ENCODE measurements at regions not wholly inside any gene's neighbourhood (a gene's known extent, or its start where the extent isn't known, plus 50 kb on each side); places are given as distances from the start of the nearest gene placed in this dataset.

DNA sequence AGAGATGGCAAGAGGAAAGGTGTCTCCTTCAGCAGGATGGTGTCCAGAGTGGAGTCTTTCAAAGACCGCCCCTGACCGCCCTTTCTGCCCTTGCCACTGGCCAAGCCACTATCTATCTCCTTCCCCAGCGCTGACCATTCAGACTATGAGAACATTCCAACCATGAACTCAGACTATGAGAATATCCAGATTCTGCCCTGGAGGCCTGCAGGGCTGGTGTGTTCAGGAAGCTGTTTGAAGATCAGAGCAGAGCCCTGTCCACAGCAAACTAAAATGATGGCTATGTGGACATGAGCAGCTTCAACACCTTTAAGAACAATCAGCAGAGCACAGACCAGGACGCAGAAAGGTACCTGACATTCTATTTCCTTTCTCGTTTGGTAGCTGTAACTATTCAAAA lies 57.3 kb upstream of the WNT7A start:
- Histone ChIP-seq H3K79me2 (ENCODE audit: control insufficient read depth, insufficient read depth, low read length) (no peaks in the 10 kb centered on the region), H3K9ac (ENCODE audit: low read length) (no peak overlapping the region), H3K27me3 (ENCODE audit: insufficient read depth, low read length, poor library complexity) (no peaks in the 10 kb centered on the region), H2AK5ac (ENCODE audit: low read length) (no peak overlapping the region), H4K8ac (ENCODE audit: low read depth, low read length) (no peak overlapping the region), H4K5ac (ENCODE audit: low read length) (no peak overlapping the region), H3K18ac (ENCODE audit: low read length) (no peak overlapping the region), H3K4me1 (ENCODE audit: control insufficient read depth, low read depth, low read length) (no peaks in the 10 kb centered on the region), H3K4me3 (ENCODE audit: low read length) (no peak overlapping the region), H3K4ac (ENCODE audit: low read depth, low read length) (no peak overlapping the region), H3K36me3 (ENCODE audit: control insufficient read depth, insufficient read depth, low read length) (no peaks in the 10 kb centered on the region), H3K23ac (ENCODE audit: low read length) (no peak overlapping the region), H2BK15ac (replicated peaks; ENCODE audit: low read depth) (no peak overlapping the region), H3K4me2 (ENCODE audit: low read length) (no peak overlapping the region), H2BK120ac (ENCODE audit: low read depth, low read length) (no peak overlapping the region), H2BK5ac (ENCODE audit: low read length) (no peak overlapping the region), H3K56ac (ENCODE audit: low read length) (no peak overlapping the region), H3K27ac (ENCODE audit: low read depth, low read length) (no peak overlapping the region), H3K79me1 (ENCODE audit: low read length) (no peaks in the 10 kb centered on the region)
- no CpG with 5 or more reads among the region's 5 CpGs for WGBS (ENCODE audit: extremely low coverage, insufficient coverage, low lambda C conversion rate)
- DNase-seq = no peak

DNA sequence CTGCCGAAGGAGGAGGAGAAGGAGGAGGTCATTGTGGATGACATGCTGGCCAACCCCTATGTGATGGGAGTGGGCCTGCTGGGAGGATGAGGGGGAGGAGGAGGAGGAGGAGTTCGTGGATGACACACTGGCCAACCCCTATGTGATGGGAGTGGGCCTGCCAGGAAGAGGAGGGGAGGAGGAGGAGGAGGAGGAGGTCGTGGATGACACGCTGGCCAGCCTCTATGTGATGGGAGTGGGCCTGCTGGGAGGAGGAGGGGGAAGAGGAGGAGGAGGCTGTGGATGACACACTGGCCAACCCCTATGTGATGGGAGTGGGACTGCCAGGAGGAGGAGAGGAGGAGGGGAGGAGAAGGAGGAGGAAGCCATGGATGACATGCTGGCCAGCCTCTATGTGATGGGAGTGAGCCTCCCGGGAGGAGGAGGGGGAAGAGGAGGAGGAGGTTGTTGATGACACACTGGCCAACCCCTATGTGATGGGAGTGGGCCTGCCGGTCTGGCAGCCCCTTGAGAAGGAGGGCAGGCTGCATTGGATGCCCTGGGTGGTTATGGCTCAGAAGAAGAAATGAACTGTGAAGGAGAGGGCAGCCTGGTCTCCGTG lies 55.7 kb upstream of the WNT7A start:
- H2AK5ac ChIP-seq (ENCODE audit: low read length) = no peak overlapping the region

DNA sequence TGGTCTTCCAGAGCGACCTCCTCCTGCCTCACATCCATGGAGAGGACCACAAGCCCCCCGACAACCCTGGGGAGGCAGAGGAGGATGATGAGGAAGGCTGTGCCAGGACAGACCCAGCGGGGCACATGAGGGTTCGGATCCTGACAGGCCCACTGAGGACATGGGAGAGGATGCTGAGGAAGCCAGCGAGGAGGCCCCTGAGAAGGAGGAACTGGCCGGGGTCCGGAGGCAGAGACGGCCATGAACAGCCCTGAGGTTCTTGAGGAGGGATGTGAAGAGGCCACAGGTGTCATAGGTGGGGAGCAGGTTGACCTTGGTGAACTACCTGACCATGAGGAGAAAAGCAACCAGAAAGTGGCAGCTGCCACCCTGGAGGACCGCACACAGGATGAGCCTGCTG lies 54.9 kb upstream of the WNT7A start:
- no peak overlapping the region for H2BK15ac ChIP-seq (replicated peaks; ENCODE audit: low read depth)
- H2AK5ac ChIP-seq (ENCODE audit: low read length) = no peak overlapping the region
- H3K23ac ChIP-seq (ENCODE audit: low read length) = no peak overlapping the region
- no CpG with 5 or more reads among the region's 9 CpGs for WGBS (ENCODE audit: extremely low coverage, insufficient coverage, low lambda C conversion rate)
- no peak overlapping the region for H3K18ac ChIP-seq (ENCODE audit: low read length)
- no peak overlapping the region for H3K4ac ChIP-seq (ENCODE audit: low read depth, low read length)
- H3K27me3 ChIP-seq (ENCODE audit: insufficient read depth, low read length, poor library complexity) = no peaks in the 10 kb centered on the region
- no peak overlapping the region for H3K56ac ChIP-seq (ENCODE audit: low read length)
- no peaks in the 10 kb centered on the region for H3K79me1 ChIP-seq (ENCODE audit: low read length)
- no peaks in the 10 kb centered on the region for H3K4me1 ChIP-seq (ENCODE audit: control insufficient read depth, low read depth, low read length)
- H3K27ac ChIP-seq (ENCODE audit: low read depth, low read length) = no peak overlapping the region
- H4K5ac ChIP-seq (ENCODE audit: low read length) = no peak overlapping the region
- no peak overlapping the region for H4K8ac ChIP-seq (ENCODE audit: low read depth, low read length)
- no peak overlapping the region for H3K4me3 ChIP-seq (ENCODE audit: low read length)
- DNase-seq = no peak
- H2BK5ac ChIP-seq (ENCODE audit: low read length) = no peak overlapping the region
- no peak overlapping the region for H3K9ac ChIP-seq (ENCODE audit: low read length)
- no peaks in the 10 kb centered on the region for H3K79me2 ChIP-seq (ENCODE audit: control insufficient read depth, insufficient read depth, low read length)
- no peaks in the 10 kb centered on the region for H3K36me3 ChIP-seq (ENCODE audit: control insufficient read depth, insufficient read depth, low read length)
- H3K4me2 ChIP-seq (ENCODE audit: low read length) = no peak overlapping the region
- no peak overlapping the region for H2BK120ac ChIP-seq (ENCODE audit: low read depth, low read length)

More for the DNA sequence above, 55.7 kb upstream of the WNT7A start:
- Histone ChIP-seq H2BK5ac (ENCODE audit: low read length) (no peak overlapping the region), H3K4me1 (ENCODE audit: control insufficient read depth, low read depth, low read length) (no peaks in the 10 kb centered on the region), H3K27me3 (ENCODE audit: insufficient read depth, low read length, poor library complexity) (no peaks in the 10 kb centered on the region), H3K36me3 (ENCODE audit: control insufficient read depth, insufficient read depth, low read length) (no peaks in the 10 kb centered on the region), H3K56ac (ENCODE audit: low read length) (no peak overlapping the region), H3K4me2 (ENCODE audit: low read length) (no peak overlapping the region), H3K4me3 (ENCODE audit: low read length) (no peak overlapping the region), H4K8ac (ENCODE audit: low read depth, low read length) (no peak overlapping the region), H4K5ac (ENCODE audit: low read length) (no peak overlapping the region), H3K79me1 (ENCODE audit: low read length) (no peaks in the 10 kb centered on the region), H3K4ac (ENCODE audit: low read depth, low read length) (no peak overlapping the region), H2BK120ac (ENCODE audit: low read depth, low read length) (no peak overlapping the region), H3K27ac (ENCODE audit: low read depth, low read length) (no peak overlapping the region), H3K23ac (ENCODE audit: low read length) (no peak overlapping the region), H2BK15ac (replicated peaks; ENCODE audit: low read depth) (no peak overlapping the region), H3K79me2 (ENCODE audit: control insufficient read depth, insufficient read depth, low read length) (no peaks in the 10 kb centered on the region), H3K9ac (ENCODE audit: low read length) (no peak overlapping the region), H3K18ac (ENCODE audit: low read length) (no peak overlapping the region)
- no peak for DNase-seq
- WGBS (ENCODE audit: extremely low coverage, insufficient coverage, low lambda C conversion rate) = no CpG with 5 or more reads among the region's 7 CpGs

DNA sequence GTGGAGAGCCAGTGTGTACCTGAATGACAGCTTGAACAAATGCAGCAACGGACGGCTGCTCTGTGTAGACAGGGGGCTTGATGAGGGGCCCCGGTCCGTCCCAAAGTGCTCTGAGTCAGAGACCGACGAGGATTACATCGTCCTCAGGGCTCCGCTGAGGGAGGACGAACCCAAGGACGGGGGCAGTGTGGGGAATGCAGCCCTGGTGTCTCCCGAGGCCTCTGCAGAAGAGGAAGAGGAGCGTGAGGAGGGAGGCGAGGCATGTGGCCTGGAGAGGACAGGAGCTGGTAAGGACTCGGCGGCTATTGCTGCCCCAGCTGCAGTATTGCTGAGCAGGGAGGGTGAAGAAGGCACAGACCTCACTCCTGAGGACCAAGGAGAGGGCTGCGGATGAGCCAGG lies 54.4 kb upstream of the WNT7A start:
- H3K36me3 ChIP-seq (ENCODE audit: control insufficient read depth, insufficient read depth, low read length) = no peaks in the 10 kb centered on the region
- H3K79me1 ChIP-seq (ENCODE audit: low read length) = no peaks in the 10 kb centered on the region
- no peak overlapping the region for H2AK5ac ChIP-seq (ENCODE audit: low read length)
- WGBS (ENCODE audit: extremely low coverage, insufficient coverage, low lambda C conversion rate) = no CpG with 5 or more reads among the region's 16 CpGs
- no peak overlapping the region for H3K4ac ChIP-seq (ENCODE audit: low read depth, low read length)
- no peak overlapping the region for H3K9ac ChIP-seq (ENCODE audit: low read length)
- no peak overlapping the region for H3K4me2 ChIP-seq (ENCODE audit: low read length)
- DNase-seq = no peak
- H2BK5ac ChIP-seq (ENCODE audit: low read length) = no peak overlapping the region
- H2BK120ac ChIP-seq (ENCODE audit: low read depth, low read length) = no peak overlapping the region
- no peak overlapping the region for H3K23ac ChIP-seq (ENCODE audit: low read length)
- H4K8ac ChIP-seq (ENCODE audit: low read depth, low read length) = no peak overlapping the region
- H2BK15ac ChIP-seq (replicated peaks; ENCODE audit: low read depth) = no peak overlapping the region
- H3K56ac ChIP-seq (ENCODE audit: low read length) = no peak overlapping the region
- no peaks in the 10 kb centered on the region for H3K4me1 ChIP-seq (ENCODE audit: control insufficient read depth, low read depth, low read length)
- no peaks in the 10 kb centered on the region for H3K27me3 ChIP-seq (ENCODE audit: insufficient read depth, low read length, poor library complexity)
- H3K79me2 ChIP-seq (ENCODE audit: control insufficient read depth, insufficient read depth, low read length) = no peaks in the 10 kb centered on the region
- no peak overlapping the region for H3K18ac ChIP-seq (ENCODE audit: low read length)
- no peak overlapping the region for H3K27ac ChIP-seq (ENCODE audit: low read depth, low read length)
- H4K5ac ChIP-seq (ENCODE audit: low read length) = no peak overlapping the region
- H3K4me3 ChIP-seq (ENCODE audit: low read length) = no peak overlapping the region

GRCh38 chr3:13932578-13933295 lies 52.9 kb upstream of the WNT7A start:
- no peak overlapping the region for H4K8ac ChIP-seq (ENCODE audit: low read depth, low read length)
- no peak overlapping the region for H3K27ac ChIP-seq (ENCODE audit: low read depth, low read length)
- no peak overlapping the region for H3K18ac ChIP-seq (ENCODE audit: low read length)
- no peaks in the 10 kb centered on the region for H3K79me2 ChIP-seq (ENCODE audit: control insufficient read depth, insufficient read depth, low read length)
- no peak overlapping the region for H3K23ac ChIP-seq (ENCODE audit: low read length)
- H3K4me1 ChIP-seq (ENCODE audit: control insufficient read depth, low read depth, low read length) = no peaks in the 10 kb centered on the region
- no peaks in the 10 kb centered on the region for H3K36me3 ChIP-seq (ENCODE audit: control insufficient read depth, insufficient read depth, low read length)
- H2BK15ac ChIP-seq (replicated peaks; ENCODE audit: low read depth) = no peak overlapping the region
- H3K9ac ChIP-seq (ENCODE audit: low read length) = no peak overlapping the region
- no peaks in the 10 kb centered on the region for H3K27me3 ChIP-seq (ENCODE audit: insufficient read depth, low read length, poor library complexity)
- H3K79me1 ChIP-seq (ENCODE audit: low read length) = no peaks in the 10 kb centered on the region
- no peak overlapping the region for H2BK120ac ChIP-seq (ENCODE audit: low read depth, low read length)
- H3K4me2 ChIP-seq (ENCODE audit: low read length) = no peak overlapping the region
- H3K4me3 ChIP-seq (ENCODE audit: low read length) = no peak overlapping the region
- WGBS (ENCODE audit: extremely low coverage, insufficient coverage, low lambda C conversion rate) = no CpG with 5 or more reads among the region's 70 CpGs
- no peak for DNase-seq
- no peak overlapping the region for H2AK5ac ChIP-seq (ENCODE audit: low read length)
- no peak overlapping the region for H3K4ac ChIP-seq (ENCODE audit: low read depth, low read length)
- no peak overlapping the region for H3K56ac ChIP-seq (ENCODE audit: low read length)
- no peak overlapping the region for H2BK5ac ChIP-seq (ENCODE audit: low read length)
- H4K5ac ChIP-seq (ENCODE audit: low read length) = no peak overlapping the region

DNA sequence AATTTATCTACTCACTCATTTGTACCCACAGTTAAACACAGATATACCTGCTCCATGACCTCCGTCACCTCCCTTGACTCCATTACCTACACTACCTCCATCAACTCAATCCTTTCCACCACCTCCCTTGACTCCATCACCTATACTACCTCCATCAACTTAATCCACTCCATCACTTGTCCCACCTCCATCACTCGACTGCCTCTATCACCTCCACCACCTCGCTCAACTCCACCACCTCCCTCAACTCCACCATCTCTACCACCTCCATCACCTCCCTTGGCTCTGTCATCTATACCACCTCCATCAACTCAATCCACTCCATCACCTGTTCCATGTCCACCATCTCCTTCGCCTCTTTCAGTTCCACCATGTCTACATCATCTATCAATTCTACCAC lies 51.3 kb upstream of the WNT7A start:
- Histone ChIP-seq H2BK15ac (replicated peaks; ENCODE audit: low read depth) (no peak overlapping the region), H4K5ac (ENCODE audit: low read length) (no peak overlapping the region), H3K4me3 (ENCODE audit: low read length) (no peak overlapping the region), H3K27ac (ENCODE audit: low read depth, low read length) (no peak overlapping the region), H3K4me1 (ENCODE audit: control insufficient read depth, low read depth, low read length) (no peaks in the 10 kb centered on the region), H3K9ac (ENCODE audit: low read length) (no peak overlapping the region), H2BK120ac (ENCODE audit: low read depth, low read length) (no peak overlapping the region), H3K23ac (ENCODE audit: low read length) (no peak overlapping the region), H2AK5ac (ENCODE audit: low read length) (no peak overlapping the region), H3K36me3 (ENCODE audit: control insufficient read depth, insufficient read depth, low read length) (no peaks in the 10 kb centered on the region), H3K27me3 (ENCODE audit: insufficient read depth, low read length, poor library complexity) (no peaks in the 10 kb centered on the region), H3K79me1 (ENCODE audit: low read length) (no peaks in the 10 kb centered on the region), H4K8ac (ENCODE audit: low read depth, low read length) (no peak overlapping the region), H3K18ac (ENCODE audit: low read length) (no peak overlapping the region), H3K79me2 (ENCODE audit: control insufficient read depth, insufficient read depth, low read length) (no peaks in the 10 kb centered on the region), H2BK5ac (ENCODE audit: low read length) (no peak overlapping the region), H3K56ac (ENCODE audit: low read length) (no peak overlapping the region), H3K4me2 (ENCODE audit: low read length) (no peak overlapping the region), H3K4ac (ENCODE audit: low read depth, low read length) (no peak overlapping the region)
- DNase-seq = no peak
- WGBS (ENCODE audit: extremely low coverage, insufficient coverage, low lambda C conversion rate) = 100% methylated on average over 3 of the region's 4 CpGs

All from mesendoderm (in vitro differentiated cells).